DOHH2 (cell line): ENCODE measurements at regions not wholly inside any gene's neighbourhood (a gene's known extent, or its start where the extent isn't known, plus 50 kb on each side); places are given as distances from the start of the nearest gene placed in this dataset.

Source experiments
- H3F3A ChIP-seq: fragments of 200-600 bp; sonication (generic), shearing (Covaris generic); 2 replicates; pipeline ENCODE4 v1.6.0; 2016; ENCODE audit warnings: antibody characterized with exemption, mild to moderate bottlenecking; ENCODE audit not compliant: control insufficient read depth, insufficient read depth
- H3K27ac ChIP-seq: fragments of 200-600 bp; sonication (generic); 2 replicates; pipeline ENCODE4 v1.5.1; 2014; ENCODE audit warnings: low read depth, mild to moderate bottlenecking, low read length, moderate library complexity
- H3K27me3 ChIP-seq: fragments of 200-600 bp; sonication (generic); 2 replicates; pipeline ENCODE4 v1.6.1; 2014; ENCODE audit warnings: mild to moderate bottlenecking, low read length, mixed read lengths; ENCODE audit not compliant: control insufficient read depth
- H3K36me3 ChIP-seq: fragments of 200-600 bp; sonication (generic); 2 replicates; pipeline ENCODE4 v1.6.1; 2014; ENCODE audit warnings: mild to moderate bottlenecking, low read length, moderate library complexity, mixed read lengths; ENCODE audit not compliant: control insufficient read depth
- H3K4me1 ChIP-seq: fragments of 200-600 bp; sonication (generic); 2 replicates; pipeline ENCODE4 v1.6.1; 2014; ENCODE audit warnings: mild to moderate bottlenecking, low read length, mixed read lengths; ENCODE audit not compliant: control insufficient read depth
- H3K4me2 ChIP-seq: fragments of 200-600 bp; sonication (generic); 2 replicates; pipeline ENCODE4 v1.6.0; 2014; ENCODE audit warnings: mild to moderate bottlenecking, low read length, moderate library complexity
- H3K4me3 ChIP-seq: fragments of 200-600 bp; sonication (generic); 2 replicates; pipeline ENCODE4 v1.5.1; 2014; ENCODE audit warnings: mild to moderate bottlenecking, low read length, mixed read lengths
- H3K79me2 ChIP-seq: fragments of 200-600 bp; sonication (generic); 2 replicates; pipeline ENCODE4 v1.6.1; 2014; ENCODE audit warnings: mild to moderate bottlenecking, low read length, mixed read lengths; ENCODE audit not compliant: control insufficient read depth
- H3K9me2 ChIP-seq: fragments of 200-600 bp; sonication (generic); replicated peaks from 2 replicates; pipeline ENCODE4 v1.6.1; 2014; ENCODE audit warnings: mild to moderate bottlenecking, low read length, mixed read lengths; ENCODE audit not compliant: control insufficient read depth
- H3K9me3 ChIP-seq: fragments of 200-600 bp; sonication (generic); 2 replicates; pipeline ENCODE4 v1.6.1; 2014; ENCODE audit warnings: antibody characterized with exemption, low read length, mixed read lengths; ENCODE audit not compliant: control insufficient read depth, insufficient read depth
- H4K20me1 ChIP-seq: fragments of 200-600 bp; sonication (generic); 2 replicates; pipeline ENCODE4 v1.6.0; 2014; ENCODE audit warnings: low read depth, mild to moderate bottlenecking, antibody characterized with exemption, low read length, moderate library complexity; ENCODE audit not compliant: control insufficient read depth, insufficient read depth
- CTCF ChIP-seq: fragments of 200-600 bp; sonication (generic); IDR thresholded peaks from one replicate; pipeline ENCODE4 v1.5.1; 2014; ENCODE audit warnings: antibody characterized with exemption, mild to moderate bottlenecking, low read depth, low read length; ENCODE audit not compliant: poor library complexity, severe bottlenecking
- EZH2phosphoT487 ChIP-seq: fragments of 200-600 bp; sonication (generic); IDR thresholded peaks from 2 replicates; pipeline ENCODE4 v1.6.1; 2017; ENCODE audit warnings: borderline replicate concordance, mild to moderate bottlenecking, antibody characterized with exemption, low read length, moderate library complexity, mixed read lengths

- H3F3A ChIP-seq, result no peaks in the 10 kb centered on the region
- H3K27ac ChIP-seq, result no peak overlapping the region
- TF ChIP-seq CTCF (no peak), EZH2phosphoT487 (no peak)
- H3K4me2 ChIP-seq, result no peak overlapping the region
- H4K20me1 ChIP-seq, result no peaks in the 10 kb centered on the region
- no peaks in the 10 kb centered on the region for H3K27me3 ChIP-seq
- no peaks in the 10 kb centered on the region for H3K4me1 ChIP-seq
- no peaks in the 10 kb centered on the region for H3K9me2 ChIP-seq
- no peaks in the 10 kb centered on the region for H3K36me3 ChIP-seq
- no peaks in the 10 kb centered on the region for H3K79me2 ChIP-seq
- no peak overlapping the region for H3K4me3 ChIP-seq
- no peaks in the 10 kb centered on the region for H3K9me3 ChIP-seq
Observed at GRCh38 chr10:44126291-44126717, 258.6 kb downstream of the CXCL12 start.

- no peaks in the 10 kb centered on the region for H3K36me3 ChIP-seq
- no peak overlapping the region for H3K4me2 ChIP-seq
- H3K27ac ChIP-seq, result no peak overlapping the region
- no peaks in the 10 kb centered on the region for H3K27me3 ChIP-seq
- no peaks in the 10 kb centered on the region for H3K9me2 ChIP-seq
- no peaks in the 10 kb centered on the region for H3F3A ChIP-seq
- H3K4me3 ChIP-seq, result no peak overlapping the region
- no peaks in the 10 kb centered on the region for H3K4me1 ChIP-seq
- TF ChIP-seq CTCF (no peak), EZH2phosphoT487 (no peak)
- no peaks in the 10 kb centered on the region for H4K20me1 ChIP-seq
- H3K9me3 ChIP-seq, result no peaks in the 10 kb centered on the region
- H3K79me2 ChIP-seq, result no peaks in the 10 kb centered on the region
Observed at GRCh38 chr10:44125879-44126278, 259.0 kb downstream of the CXCL12 start.

DNA sequence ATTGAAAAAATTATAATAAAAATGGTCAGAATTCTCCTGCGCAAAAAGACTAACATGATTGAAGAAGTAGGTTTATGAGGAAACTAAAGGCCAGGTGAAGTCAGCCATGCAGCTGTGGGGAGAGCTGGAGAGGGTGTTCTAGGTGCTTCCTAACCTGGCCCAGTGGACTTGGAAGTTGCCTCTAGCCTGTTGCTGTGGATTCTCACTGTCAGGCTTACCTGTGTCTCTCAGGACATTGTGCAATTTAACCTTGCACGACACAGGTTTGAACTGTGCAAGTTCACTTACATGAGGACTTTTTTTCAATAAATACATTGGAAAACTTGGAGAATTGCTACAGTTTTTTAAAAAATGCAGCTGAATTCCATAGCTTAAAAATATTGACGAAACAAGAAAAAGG, 266.4 kb downstream of the CXCL12 start:
- Histone ChIP-seq H3K4me1 (no peaks in the 10 kb centered on the region), H3F3A (no peaks in the 10 kb centered on the region), H3K4me3 (no peak overlapping the region), H3K9me2 (no peaks in the 10 kb centered on the region), H3K36me3 (no peaks in the 10 kb centered on the region), H3K9me3 (no peaks in the 10 kb centered on the region), H3K79me2 (no peaks in the 10 kb centered on the region), H3K27me3 (no peaks in the 10 kb centered on the region), H3K27ac (no peak overlapping the region), H4K20me1 (no peaks in the 10 kb centered on the region), H3K4me2 (no peak overlapping the region)
- TF ChIP-seq CTCF, result no peak
- TF ChIP-seq EZH2phosphoT487, result no peak

DNA sequence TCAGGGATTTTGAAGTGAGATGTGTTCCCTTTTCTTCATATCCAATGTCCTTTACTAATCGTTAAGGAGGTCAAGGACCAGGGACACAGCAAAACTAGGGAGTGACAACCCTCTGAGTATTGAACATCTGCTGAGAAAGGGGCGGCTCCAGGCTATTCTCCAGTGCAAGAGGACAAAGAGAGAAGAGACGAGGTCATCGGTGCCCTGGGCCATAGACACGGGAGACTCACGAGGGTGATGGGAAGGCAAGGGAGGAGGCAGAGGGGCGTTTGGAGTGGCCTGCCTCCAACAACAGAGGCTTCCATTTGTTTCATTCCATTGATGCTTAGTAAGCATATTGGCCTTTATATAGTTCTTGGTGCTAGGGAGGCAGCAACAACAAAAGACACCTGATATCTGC, 268.4 kb downstream of the CXCL12 start:
- no peak overlapping the region for H3K4me2 ChIP-seq
- no peaks in the 10 kb centered on the region for H3K9me3 ChIP-seq
- no peaks in the 10 kb centered on the region for H3K4me1 ChIP-seq
- no peak overlapping the region for H3K27ac ChIP-seq
- TF ChIP-seq CTCF, result no peak
- no peaks in the 10 kb centered on the region for H3K9me2 ChIP-seq
- no peaks in the 10 kb centered on the region for H3K79me2 ChIP-seq
- H4K20me1 ChIP-seq, result no peaks in the 10 kb centered on the region
- H3K27me3 ChIP-seq, result no peaks in the 10 kb centered on the region
- no peak overlapping the region for H3K4me3 ChIP-seq
- no peaks in the 10 kb centered on the region for H3K36me3 ChIP-seq
- no peaks in the 10 kb centered on the region for H3F3A ChIP-seq
